B cell (primary cell): ENCODE measurements at regions not wholly inside any gene's neighbourhood (a gene's known extent, or its start where the extent isn't known, plus 50 kb on each side); places are given as distances from the start of the nearest gene placed in this dataset.

Source experiments
- ATAC-seq: fragments of 200-7000 bp; cut with Tn5 transposase; one replicate; pipeline ENCODE4 v1.10.0; 2021; ENCODE audit warnings: low read depth, mild to moderate bottlenecking, moderate number of reproducible peaks, moderate library complexity
- CTCF ChIA-PET: fragments of 350-600 bp; sonication (Branson Sonifier 250); formaldehyde crosslinking; loops from one replicate; lab custom pipeline; 2021; ENCODE audit warnings: antibody characterized with exemption, inconsistent platforms; lab: Charles Lee
- POLR2A ChIA-PET: fragments of 350-600 bp; sonication (Branson Sonifier 250); formaldehyde crosslinking; loops from one replicate; lab custom pipeline; 2021; ENCODE audit warnings: antibody characterized with exemption; lab: Charles Lee
- DNase-seq: peaks from one replicate; pipeline ENCODE4 v3.0.0; 2013
- H2AFZ ChIP-seq: 2 replicates; pipeline ENCODE4 v1.6.1; 2012; ENCODE audit warnings: mild to moderate bottlenecking, low read depth, low read length; ENCODE audit not compliant: insufficient read depth, poor library complexity, severe bottlenecking
- H3K27ac ChIP-seq, 2 donors: 1 replicate in 1 of 2; 2 replicates in 1 of 2; pipeline ENCODE4 v1.5.1; 2012 to 2013; ENCODE audit warnings: low read length in 2 of 2, mild to moderate bottlenecking in 2 of 2, moderate library complexity in 1 of 2
- H3K27me3 ChIP-seq, 4 experiments: fragments of 200-600 bp in 1 of 4; sonication (generic) in 1 of 4; replicated peaks in 1 of 4; 1 replicate in 2 of 4; 2 replicates in 2 of 4; pipeline versions ENCODE4 v1.6.1 to v1.7.0; 2013 to 2016; ENCODE audit warnings: low read length in 3 of 4, mild to moderate bottlenecking in 2 of 4, mixed read lengths in 1 of 4, moderate library complexity in 1 of 4; ENCODE audit not compliant: insufficient read depth in 4 of 4, control insufficient read depth in 3 of 4; ENCODE audit errors: control extremely low read depth in 1 of 4
- H3K36me3 ChIP-seq, 2 experiments: replicated peaks in 1 of 2; 1 replicate in 1 of 2; 2 replicates in 1 of 2; pipeline versions ENCODE4 v1.6.1 to v1.7.1; 2013; ENCODE audit warnings: low read length in 1 of 2; ENCODE audit not compliant: insufficient read depth in 2 of 2, control insufficient read depth in 1 of 2; ENCODE audit errors: control extremely low read depth in 1 of 2, extremely low read depth in 1 of 2
- H3K4me1 ChIP-seq, 2 donors: fragments of 200-600 bp in 1 of 2; sonication (generic) in 1 of 2; 1 replicate in 1 of 2; 2 replicates in 1 of 2; pipeline versions ENCODE4 v1.5.1 to v1.6.1; 2013 to 2017; ENCODE audit warnings: low read length in 2 of 2; ENCODE audit not compliant: control insufficient read depth in 2 of 2, insufficient read depth in 2 of 2
- H3K4me2 ChIP-seq: replicated peaks from 2 replicates; pipeline ENCODE3; 2012; ENCODE audit warnings: mild to moderate bottlenecking, low read depth, low read length; ENCODE audit not compliant: poor library complexity, severe bottlenecking
- H3K4me3 ChIP-seq, 5 experiments: fragments of 200-600 bp in 1 of 5; sonication (generic) in 1 of 5; 1 replicate in 3 of 5; 2 replicates in 2 of 5; pipeline versions ENCODE4 v1.5.1 to v1.7.0; 2011 to 2016; ENCODE audit warnings: low read length in 4 of 5, mild to moderate bottlenecking in 4 of 5, low read depth in 2 of 5, control low read depth in 1 of 5, moderate library complexity in 1 of 5; ENCODE audit not compliant: insufficient read depth in 1 of 5; ENCODE audit errors: control extremely low read depth in 1 of 5, extremely low read depth in 1 of 5
- H3K79me2 ChIP-seq: fragments of 200-600 bp; sonication (generic); one replicate; pipeline ENCODE4 v1.6.0; 2016; ENCODE audit warnings: low read length; ENCODE audit not compliant: control insufficient read depth, insufficient read depth
- H3K9ac ChIP-seq: fragments of 200-600 bp; sonication (generic); 2 replicates; pipeline ENCODE4 v1.6.1; 2017; ENCODE audit warnings: mild to moderate bottlenecking, low read length, moderate library complexity
- H3K9me3 ChIP-seq, 3 donors: one replicate each; pipeline versions ENCODE4 v1.6.1 to v1.7.1; 2013; ENCODE audit warnings: low read length in 2 of 3; ENCODE audit not compliant: control insufficient read depth in 2 of 3, insufficient read depth in 1 of 3; ENCODE audit errors: control extremely low read depth in 1 of 3
- H4K20me1 ChIP-seq: 2 replicates; pipeline ENCODE4 v1.6.0; 2012; ENCODE audit warnings: mild to moderate bottlenecking, low read length; ENCODE audit not compliant: insufficient read depth, control insufficient read depth, poor library complexity, severe bottlenecking
- H3K27ac Mint-ChIP-seq: one replicate; pipeline ENCODE4 v1.8.0; 2021; ENCODE audit warnings: mixed read lengths
- H3K27me3 Mint-ChIP-seq: one replicate; pipeline ENCODE4 v1.8.0; 2021; ENCODE audit warnings: mixed read lengths
- H3K4me1 Mint-ChIP-seq: one replicate; pipeline ENCODE4 v1.8.0; 2021; ENCODE audit warnings: mixed read lengths
- H3K4me3 Mint-ChIP-seq: one replicate; pipeline ENCODE4 v1.8.0; 2021; ENCODE audit warnings: mixed read lengths
- H3K9me3 Mint-ChIP-seq: one replicate; pipeline ENCODE4 v1.8.0; 2022; ENCODE audit warnings: mixed read lengths; ENCODE audit not compliant: insufficient read depth
- CTCF ChIP-seq: fragments of 200-600 bp; IDR thresholded peaks from one replicate; pipeline ENCODE4 v1.8.0; 2022; ENCODE audit warnings: antibody characterized with exemption, mild to moderate bottlenecking
- EZH2 ChIP-seq: IDR thresholded peaks from 2 replicates; pipeline ENCODE4 v1.6.1; 2012; ENCODE audit warnings: borderline replicate concordance, low read depth, mild to moderate bottlenecking, moderate library complexity, low read length; ENCODE audit not compliant: insufficient read depth, poor library complexity, severe bottlenecking
- WGBS: methylation state at CpG from one replicate; pipeline ENCODE4 v1.1.5; 2013; ENCODE audit warnings: missing lambda C conversion rate; ENCODE audit not compliant: insufficient coverage; 5-methylcytosine and 5-hydroxymethylcytosine counted together
- intact Hi-C: fragments of 100-400 bp; cut with micrococcal nuclease; formaldehyde crosslinking; loops from one replicate; pipeline ENCODE4 v1.10.0; 2022

- no peak overlapping the region for H3K4me3 Mint-ChIP-seq
- POLR2A ChIA-PET = no interaction called here
- ATAC-seq = no peak
Measured at GRCh38 chr1:181160322-181160721, 71.8 kb downstream of the IER5 start.

More at GRCh38 chr1:181160322-181160721, 71.8 kb downstream of the IER5 start:
- Histone ChIP-seq H3K4me3 (no peak overlapping the region), H3K4me2 (no peak overlapping the region), H3K9ac (no peak overlapping the region), H3K9me3 (peaks cover 3 to 16% (median 5%) of the 10 kb centered on the region in 3 donors), H3K36me3 (no peaks in the 10 kb centered on the region), H3K79me2 (no peaks in the 10 kb centered on the region), H3K4me1 (peaks cover 6 to 12% of the 10 kb centered on the region in 2 donors), H2AFZ (no peak overlapping the region), H4K20me1 (no peaks in the 10 kb centered on the region), H3K27ac (no peak overlapping the region), H3K27me3 (no peaks in the 10 kb centered on the region)
- H3K27me3 Mint-ChIP-seq = no peaks in the 10 kb centered on the region
- intact Hi-C loops = no loop called here
- CTCF ChIA-PET = interaction anchor here (0.6 to 4.3 kb wide), 3 partner anchors 19 to 226 kb away, joined by 4 to 28 read pairs (median 5); no protein-coding TSS in a partner anchor
- 93% methylated on average over 3 of the region's 3 CpGs for WGBS
- H3K9me3 Mint-ChIP-seq = peaks cover 4% of the 10 kb centered on the region
- H3K4me1 Mint-ChIP-seq = peaks cover 8% of the 10 kb centered on the region
- TF ChIP-seq EZH2 (no peak), CTCF (no peak)
- no peak overlapping the region for H3K27ac Mint-ChIP-seq
- DNase-seq = no peak
